Activated CD4-positive, alpha-beta T cell treated with anti-CD3 and anti-CD28 coated beads, Interleukin-2, amount 50 U/mL, for 1 hour (primary cell): ENCODE measurements at regions not wholly inside any gene's neighbourhood (a gene's known extent, or its start where the extent isn't known, plus 50 kb on each side); places are given as distances from the start of the nearest gene placed in this dataset.

Source experiments
- DNase-seq: peaks from one replicate; pipeline ENCODE4 v3.0.0-alpha.2; 2020

- no peak for DNase-seq
Observed at GRCh38 chr5:105849701-105850100, 1821.0 kb downstream of the EFNA5 start.

- no peak for DNase-seq
Observed at GRCh38 chr5:105840800-105841199, 1829.9 kb downstream of the EFNA5 start.

- DNase-seq, result no peak
Observed at GRCh38 chr5:105836887-105837286, 1833.8 kb downstream of the EFNA5 start.

- no peak for DNase-seq
Observed at GRCh38 chr5:105836268-105836667, 1834.5 kb downstream of the EFNA5 start.

GRCh38 chr5:105828821-105829220 is 1841.9 kb downstream of the EFNA5 start:
- DNase-seq, result no peak

GRCh38 chr5:105821800-105822199 is 1848.9 kb downstream of the EFNA5 start:
- DNase-seq, result no peak

GRCh38 chr5:105817914-105818313 is 1852.8 kb downstream of the EFNA5 start:
- DNase-seq, result no peak

- DNase-seq, result no peak
Observed at GRCh38 chr5:105817416-105817815, 1853.3 kb downstream of the EFNA5 start.

- DNase-seq, result no peak
Observed at GRCh38 chr5:105816961-105817360, 1853.8 kb downstream of the EFNA5 start.

GRCh38 chr5:105812304-105812703 is 1858.4 kb downstream of the EFNA5 start:
- no peak for DNase-seq

- no peak for DNase-seq
Observed at GRCh38 chr5:105807951-105808350, 1862.8 kb downstream of the EFNA5 start.

- DNase-seq, result no peak
Observed at GRCh38 chr5:105807290-105807689, 1863.4 kb downstream of the EFNA5 start.

- DNase-seq, result no peak
Observed at GRCh38 chr5:105806596-105806995, 1864.1 kb downstream of the EFNA5 start.

- no peak for DNase-seq
Observed at GRCh38 chr5:105803431-105803830, 1867.3 kb downstream of the EFNA5 start.

- DNase-seq, result no peak
Observed at GRCh38 chr5:105794578-105794977, 1876.2 kb downstream of the EFNA5 start.

GRCh38 chr5:105789246-105789645 is 1881.5 kb downstream of the EFNA5 start:
- DNase-seq, result no peak

GRCh38 chr5:105783811-105784210 is 1886.9 kb downstream of the EFNA5 start:
- no peak for DNase-seq

- DNase-seq, result no peak
Observed at GRCh38 chr5:105782501-105782900, 1888.2 kb downstream of the EFNA5 start.

GRCh38 chr5:105773241-105773640 is 1897.5 kb downstream of the EFNA5 start:
- DNase-seq, result no peak

GRCh38 chr5:105767267-105767666 is 1903.5 kb downstream of the EFNA5 start:
- no peak for DNase-seq

- DNase-seq, result no peak
Observed at GRCh38 chr5:105762728-105763127, 1908.0 kb downstream of the EFNA5 start.

GRCh38 chr5:105754056-105754455 is 1916.7 kb downstream of the EFNA5 start:
- no peak for DNase-seq

- no peak for DNase-seq
Observed at GRCh38 chr5:105752801-105753200, 1917.9 kb downstream of the EFNA5 start.

GRCh38 chr5:105751908-105752307 is 1918.8 kb downstream of the EFNA5 start:
- no peak for DNase-seq

GRCh38 chr5:105745111-105745510 is 1925.6 kb downstream of the EFNA5 start:
- DNase-seq, result no peak

- DNase-seq, result no peak
Observed at GRCh38 chr5:105740242-105740641, 1930.5 kb downstream of the EFNA5 start.
